Stimulated activated effector memory CD8-positive, alpha-beta T cell treated with anti-CD3 and anti-CD28 coated beads, Interleukin-12 subunit alpha, Interleukin-12 subunit beta, amount 100 ng/mL, for 72 hours (primary cell): ENCODE measurements at regions not wholly inside any gene's neighbourhood (a gene's known extent, or its start where the extent isn't known, plus 50 kb on each side); places are given as distances from the start of the nearest gene placed in this dataset.

ENCODE experiments used
- ATAC-seq: fragments of 150-1000 bp; cut with Tn5 transposase; 2 replicates; pipeline ENCODE4 v1.10.0; 2021
- DNase-seq, 2 donors: peaks; one replicate each; pipeline ENCODE4 v3.0.0; 2021 to 2022; ENCODE audit warnings: low spot score in 2 of 2
- H3K27ac Mint-ChIP-seq: one replicate; pipeline ENCODE4 v1.8.0; 2022; ENCODE audit warnings: mild to moderate bottlenecking, mixed read lengths
- H3K36me3 Mint-ChIP-seq: one replicate; pipeline ENCODE4 v1.8.0; 2022; ENCODE audit warnings: mild to moderate bottlenecking, mixed read lengths
- H3K4me1 Mint-ChIP-seq: one replicate; pipeline ENCODE4 v1.8.0; 2022; ENCODE audit warnings: mixed read lengths
- H3K4me3 Mint-ChIP-seq: one replicate; pipeline ENCODE4 v1.8.0; 2022; ENCODE audit warnings: mild to moderate bottlenecking, mixed read lengths
- H3K9me3 Mint-ChIP-seq: one replicate; pipeline ENCODE4 v1.8.0; 2022; ENCODE audit warnings: mixed read lengths

DNA sequence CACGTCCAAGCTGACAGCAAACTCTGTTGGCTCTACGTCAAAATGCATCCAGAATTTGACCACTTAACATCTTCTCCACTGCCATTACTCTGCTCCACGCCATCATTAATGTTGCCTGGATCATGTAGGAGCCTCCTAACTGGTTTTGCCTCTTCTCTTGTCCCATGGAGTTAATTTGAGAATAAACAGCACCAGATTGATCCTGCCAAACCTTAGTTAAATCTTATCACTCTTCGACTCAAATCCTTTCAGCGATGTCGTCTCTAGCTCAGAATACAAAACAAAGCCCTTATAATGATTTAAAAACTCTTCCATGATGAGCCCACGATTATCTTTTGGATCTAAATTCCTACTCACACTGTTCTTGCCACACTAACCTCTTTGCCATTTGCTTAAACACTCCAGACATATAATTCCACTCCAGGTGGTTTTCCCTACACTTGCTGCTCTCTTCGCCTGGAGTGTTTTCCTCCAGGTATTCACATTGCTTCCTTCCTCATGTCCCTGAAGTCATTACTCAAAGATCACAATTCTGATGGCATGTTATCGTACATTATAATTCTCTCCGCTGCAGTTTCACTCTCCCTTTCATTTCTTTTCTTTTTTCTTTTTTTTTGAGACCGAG lies 90.7 kb upstream of the KCNK2 start:
- Mint-ChIP-seq H3K9me3 (peaks cover 28% of the 10 kb centered on the region), H3K36me3 (no peaks in the 10 kb centered on the region), H3K4me3 (no peak overlapping the region), H3K4me1 (no peaks in the 10 kb centered on the region), H3K27ac (no peak overlapping the region)
- ATAC-seq (no peak), DNase-seq (no peak)

DNA sequence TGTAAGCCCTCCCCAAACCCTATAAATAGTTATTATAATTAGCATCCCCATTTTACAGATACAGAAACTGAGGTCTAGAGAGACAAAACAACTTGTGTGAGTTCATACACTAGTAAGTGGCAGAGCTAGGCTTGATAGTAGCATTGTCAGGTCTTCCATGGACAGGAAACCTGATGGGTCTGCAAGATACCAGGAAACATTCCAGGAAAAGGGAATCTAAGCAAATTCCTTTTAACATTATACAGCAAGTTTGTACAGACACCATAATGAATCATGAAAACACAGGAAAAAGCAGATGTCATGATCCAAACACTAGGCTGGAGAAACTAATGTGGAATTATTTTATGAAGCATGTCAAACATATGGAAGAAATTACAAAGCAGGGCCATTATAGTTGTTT lies 89.1 kb upstream of the KCNK2 start:
- no peaks in the 10 kb centered on the region for H3K36me3 Mint-ChIP-seq
- H3K4me3 Mint-ChIP-seq, result no peak overlapping the region
- H3K4me1 Mint-ChIP-seq, result no peaks in the 10 kb centered on the region
- H3K27ac Mint-ChIP-seq, result no peak overlapping the region
- DNase-seq (no peak), ATAC-seq (no peak)
- peaks cover 24% of the 10 kb centered on the region for H3K9me3 Mint-ChIP-seq

DNA sequence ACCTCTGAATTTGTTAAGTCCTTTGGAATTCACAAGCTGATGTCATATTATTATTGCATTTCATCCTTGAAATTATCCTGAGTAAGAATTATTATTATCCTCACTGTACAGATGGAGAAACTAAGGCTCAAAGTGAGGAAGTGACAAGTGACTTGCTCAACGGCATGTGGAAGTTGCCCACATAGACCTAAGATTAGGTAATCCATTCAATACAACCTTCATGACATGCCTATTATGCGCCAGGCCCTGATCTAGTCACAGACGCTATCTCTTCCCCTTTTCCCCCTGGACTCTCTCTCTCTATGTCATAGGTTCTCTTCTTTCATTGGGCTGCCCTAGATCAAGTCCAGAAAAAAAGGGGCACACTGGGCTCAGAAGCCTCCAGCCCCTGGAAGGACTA lies 84.9 kb upstream of the KCNK2 start:
- no peaks in the 10 kb centered on the region for H3K36me3 Mint-ChIP-seq
- peaks cover 11% of the 10 kb centered on the region for H3K9me3 Mint-ChIP-seq
- ATAC-seq (no peak), DNase-seq (no peak)
- H3K4me3 Mint-ChIP-seq, result no peak overlapping the region
- H3K27ac Mint-ChIP-seq, result no peak overlapping the region
- H3K4me1 Mint-ChIP-seq, result no peaks in the 10 kb centered on the region

DNA sequence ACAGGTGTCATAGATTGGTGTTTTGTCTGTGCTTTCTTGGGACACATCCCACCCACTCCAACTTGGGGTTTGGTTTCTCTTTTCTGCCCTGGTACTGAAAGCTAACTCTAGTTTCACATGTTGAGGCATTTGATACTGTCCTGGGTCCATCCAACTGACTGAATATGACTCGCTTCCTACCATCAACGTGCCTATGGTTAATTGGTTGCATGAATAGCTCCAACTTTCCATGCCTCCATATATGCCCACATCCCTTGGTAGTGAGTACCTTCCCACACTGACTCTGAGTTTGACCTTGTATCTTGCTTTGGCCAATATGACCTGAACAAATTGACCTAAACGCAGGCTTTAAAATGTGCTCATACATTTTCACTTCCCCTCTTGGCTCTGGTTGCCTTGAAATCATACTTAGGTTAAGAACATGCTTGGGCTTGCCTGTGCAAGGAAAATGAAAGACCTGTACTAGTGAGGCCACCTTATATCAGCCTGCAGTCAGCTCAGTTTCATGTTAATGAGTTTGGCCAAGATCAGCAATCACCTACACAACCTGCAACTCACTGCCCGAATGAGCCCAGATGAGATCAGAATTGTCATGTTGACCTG lies 81.0 kb upstream of the KCNK2 start:
- Mint-ChIP-seq H3K36me3 (no peaks in the 10 kb centered on the region), H3K4me1 (no peaks in the 10 kb centered on the region), H3K27ac (no peak overlapping the region), H3K9me3 (peaks cover 12% of the 10 kb centered on the region), H3K4me3 (no peak overlapping the region)
- no peak for DNase-seq
- no peak for ATAC-seq

DNA sequence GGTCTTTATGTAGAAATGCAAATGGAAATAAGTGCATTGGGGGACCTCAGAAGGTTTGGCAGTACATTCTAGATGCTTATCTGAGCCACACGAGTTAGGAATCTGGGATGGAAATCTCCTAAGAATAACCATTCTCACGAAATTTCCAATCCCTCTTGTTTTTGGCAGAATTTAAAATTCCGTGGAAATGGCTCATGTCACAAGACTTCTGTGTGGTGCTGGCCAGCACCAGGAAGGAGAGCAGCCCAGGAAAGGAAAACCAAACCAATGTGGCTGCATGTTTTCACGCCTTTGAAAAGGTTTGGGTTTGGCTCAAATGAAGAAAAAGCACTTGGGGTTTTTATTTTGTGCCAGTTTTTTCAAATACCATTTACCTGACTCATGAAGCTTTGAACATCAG lies 80.1 kb upstream of the KCNK2 start:
- DNase-seq (no peak), ATAC-seq (no peak)

DNA sequence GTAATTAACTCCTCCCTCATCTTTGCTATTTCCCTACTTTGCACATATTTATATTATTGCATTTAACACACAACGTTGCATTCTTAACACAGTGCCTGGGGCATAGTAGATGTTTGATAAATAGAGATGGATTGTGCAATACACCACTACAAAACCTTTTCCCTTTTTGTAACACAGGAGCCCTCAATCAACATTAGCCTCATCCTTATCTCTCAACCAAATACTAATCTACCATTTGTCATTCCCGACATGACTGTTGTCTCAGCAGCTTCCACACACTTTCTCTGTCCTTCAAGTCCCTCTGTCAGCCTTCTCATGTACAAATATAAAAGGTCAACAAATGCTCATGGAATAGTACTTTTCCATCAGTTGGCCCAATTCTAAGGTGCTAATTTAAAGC lies 78.9 kb upstream of the KCNK2 start:
- no peaks in the 10 kb centered on the region for H3K36me3 Mint-ChIP-seq
- peaks cover 12% of the 10 kb centered on the region for H3K9me3 Mint-ChIP-seq
- no peak overlapping the region for H3K4me3 Mint-ChIP-seq
- no peak overlapping the region for H3K27ac Mint-ChIP-seq
- no peaks in the 10 kb centered on the region for H3K4me1 Mint-ChIP-seq
- DNase-seq (no peak), ATAC-seq (no peak)

More for the DNA sequence above, 80.1 kb upstream of the KCNK2 start:
- H3K4me3 Mint-ChIP-seq, result no peak overlapping the region
- peaks cover 12% of the 10 kb centered on the region for H3K9me3 Mint-ChIP-seq
- H3K4me1 Mint-ChIP-seq, result no peaks in the 10 kb centered on the region
- H3K27ac Mint-ChIP-seq, result no peak overlapping the region
- no peaks in the 10 kb centered on the region for H3K36me3 Mint-ChIP-seq

DNA sequence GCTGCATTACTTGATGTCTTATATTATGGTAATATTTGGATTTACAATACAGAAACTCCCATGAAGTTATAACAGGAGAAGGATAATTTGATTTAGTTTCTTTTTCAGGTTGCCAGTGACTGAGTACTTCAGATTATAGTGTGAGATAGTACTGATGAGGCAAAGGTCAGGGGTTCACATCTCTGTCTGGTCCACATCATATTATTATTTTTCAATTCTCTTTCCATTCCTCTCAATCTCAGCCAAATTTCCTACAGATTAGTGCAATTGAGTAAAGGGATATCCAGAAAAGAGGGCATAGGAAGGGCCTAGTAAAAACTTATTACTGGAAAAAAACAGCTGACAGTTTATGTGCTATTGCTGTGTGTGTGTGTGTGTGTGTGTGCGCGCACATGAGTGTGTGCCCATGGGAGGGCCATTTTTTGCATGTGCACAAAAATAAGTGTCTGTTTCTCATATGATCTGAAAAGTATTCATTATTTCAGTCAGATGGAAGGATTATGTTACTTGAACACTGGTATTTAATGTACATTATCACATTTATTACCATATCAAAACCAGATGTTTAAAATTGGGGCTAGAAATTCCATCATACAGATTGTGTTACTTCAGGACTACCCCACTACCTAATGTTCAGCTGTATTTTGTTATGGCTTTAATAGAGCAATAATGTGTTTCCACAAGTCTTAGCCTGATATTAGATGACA lies 78.3 kb upstream of the KCNK2 start:
- Mint-ChIP-seq H3K36me3 (no peaks in the 10 kb centered on the region), H3K4me1 (no peaks in the 10 kb centered on the region), H3K27ac (no peak overlapping the region), H3K4me3 (no peak overlapping the region), H3K9me3 (peaks cover 12% of the 10 kb centered on the region)
- ATAC-seq, result no peak
- DNase-seq, result no peak

DNA sequence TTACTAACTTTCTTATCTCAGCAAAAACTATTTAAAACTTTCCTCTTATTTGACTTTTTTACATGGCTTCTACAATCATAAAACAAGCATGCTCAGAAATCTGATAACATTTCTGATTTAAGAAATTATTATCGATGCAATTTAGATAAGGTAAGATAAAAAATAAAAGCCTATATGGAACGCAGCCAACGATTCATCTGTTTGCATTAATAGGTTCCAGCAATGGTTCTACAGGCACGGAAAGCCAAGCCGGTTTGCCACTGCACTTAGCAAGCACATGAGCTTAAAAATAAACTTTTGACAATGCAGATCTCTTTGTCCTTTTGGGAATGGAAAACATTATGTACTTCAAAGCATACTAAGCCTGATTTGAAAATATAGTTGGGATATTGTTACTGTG lies 77.5 kb upstream of the KCNK2 start:
- Mint-ChIP-seq H3K4me3 (no peak overlapping the region), H3K36me3 (no peaks in the 10 kb centered on the region), H3K27ac (no peak overlapping the region), H3K9me3 (peaks cover 12% of the 10 kb centered on the region), H3K4me1 (no peaks in the 10 kb centered on the region)
- no peak for ATAC-seq
- DNase-seq, result no peak

DNA sequence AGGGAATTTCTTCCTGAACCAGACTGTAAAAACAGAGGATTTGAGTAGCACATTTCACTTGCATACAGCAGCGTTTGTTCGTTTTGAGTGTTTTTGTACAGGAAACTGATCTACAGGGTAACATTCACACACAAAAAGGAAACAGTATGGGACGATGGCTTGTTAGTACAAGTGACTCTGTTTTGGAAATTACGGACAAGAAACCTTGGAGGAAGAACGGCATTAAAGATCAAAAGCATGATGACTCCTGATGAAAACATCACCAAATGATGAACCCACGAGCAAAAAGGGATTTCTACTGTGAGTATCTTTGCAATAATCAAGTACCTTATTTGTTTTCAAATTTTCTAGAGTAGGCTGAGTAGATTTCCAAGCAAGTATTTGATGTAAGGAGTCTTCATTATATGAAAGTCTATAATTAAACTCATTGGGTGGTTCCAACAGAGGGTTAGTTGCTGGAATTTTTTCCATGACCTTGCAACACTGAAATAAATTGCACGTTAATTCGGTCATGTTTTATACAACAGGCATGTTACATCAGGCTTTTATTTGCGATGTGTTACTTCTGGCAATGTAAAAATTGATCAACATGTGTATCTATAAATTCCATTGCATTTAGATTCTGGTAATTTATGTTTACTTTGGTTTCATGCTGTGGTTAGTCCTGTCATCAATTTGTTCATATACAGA lies 76.7 kb upstream of the KCNK2 start:
- Mint-ChIP-seq H3K27ac (no peak overlapping the region), H3K36me3 (no peaks in the 10 kb centered on the region), H3K4me3 (no peak overlapping the region), H3K9me3 (peaks cover 8% of the 10 kb centered on the region), H3K4me1 (no peaks in the 10 kb centered on the region)
- ATAC-seq (no peak), DNase-seq (no peak)

DNA sequence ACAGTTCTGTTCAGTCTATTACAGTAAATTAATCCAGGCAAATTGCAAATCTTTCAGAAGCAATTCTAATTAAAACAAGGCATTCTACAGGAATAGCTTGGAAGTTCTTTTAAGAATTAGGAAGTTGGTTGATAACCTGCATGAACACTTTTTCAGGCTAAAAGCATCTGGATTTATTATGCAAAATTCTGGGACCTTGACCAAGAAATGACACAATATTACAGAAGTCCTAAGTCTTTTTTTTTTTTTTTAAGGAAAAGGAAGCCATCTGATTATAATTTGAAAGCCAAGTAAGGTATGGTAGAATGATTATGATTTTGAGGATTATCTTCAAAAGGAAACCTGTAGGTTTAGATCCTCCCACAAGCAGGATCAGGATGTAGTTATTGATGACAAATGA lies 74.7 kb upstream of the KCNK2 start:
- ATAC-seq (no peak), DNase-seq (no peak)
- Mint-ChIP-seq H3K4me3 (no peak overlapping the region), H3K9me3 (peaks cover 8% of the 10 kb centered on the region), H3K4me1 (no peaks in the 10 kb centered on the region), H3K27ac (no peak overlapping the region), H3K36me3 (no peaks in the 10 kb centered on the region)

DNA sequence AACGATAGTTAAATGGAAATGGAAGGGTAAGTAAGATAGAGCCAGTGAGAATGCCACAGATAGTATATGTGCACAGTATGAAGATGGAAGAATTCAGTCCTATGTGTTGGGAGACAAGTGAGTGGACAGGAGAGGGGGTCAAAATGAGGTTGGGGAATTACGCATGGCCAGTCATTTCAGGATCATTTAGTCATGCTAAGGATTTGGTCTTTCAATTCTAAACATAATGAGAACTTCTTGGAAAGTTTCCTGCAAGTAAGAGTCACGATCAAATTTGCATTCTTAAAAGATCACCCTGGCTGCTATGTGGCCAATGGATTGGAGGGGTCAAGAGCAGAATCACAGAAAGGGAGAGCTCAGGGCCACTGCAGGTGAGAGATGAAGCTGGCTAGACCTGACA lies 64.0 kb upstream of the KCNK2 start:
- H3K4me1 Mint-ChIP-seq, result no peaks in the 10 kb centered on the region
- peaks cover 19% of the 10 kb centered on the region for H3K9me3 Mint-ChIP-seq

DNA sequence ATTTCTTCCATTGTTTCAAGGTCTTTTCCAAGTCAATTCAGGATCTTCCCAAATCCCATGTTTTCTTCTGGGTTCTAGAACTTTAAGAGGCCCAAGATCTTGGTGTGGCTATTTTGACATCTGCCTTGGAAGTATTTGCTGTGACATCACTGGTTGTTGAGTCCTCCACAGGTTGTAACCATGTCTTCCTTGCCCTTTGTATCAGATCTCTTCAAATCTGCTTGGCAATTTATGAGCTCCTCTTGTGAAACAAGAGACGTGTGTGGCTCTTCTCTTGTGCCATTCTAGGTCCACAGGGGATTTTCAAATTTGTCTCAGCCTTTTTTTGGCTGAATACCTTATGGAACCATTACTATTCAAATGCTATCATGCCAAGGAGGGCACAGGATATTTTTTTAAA lies 60.3 kb upstream of the KCNK2 start:
- Mint-ChIP-seq H3K27ac (no peak overlapping the region), H3K36me3 (no peaks in the 10 kb centered on the region), H3K9me3 (peaks cover 8% of the 10 kb centered on the region), H3K4me1 (no peaks in the 10 kb centered on the region), H3K4me3 (no peak overlapping the region)
- ATAC-seq (no peak), DNase-seq (no peak)

More for the DNA sequence above, 64.0 kb upstream of the KCNK2 start:
- Mint-ChIP-seq H3K36me3 (no peaks in the 10 kb centered on the region), H3K4me3 (no peak overlapping the region), H3K27ac (no peak overlapping the region)
- no peak for DNase-seq
- no peak for ATAC-seq

DNA sequence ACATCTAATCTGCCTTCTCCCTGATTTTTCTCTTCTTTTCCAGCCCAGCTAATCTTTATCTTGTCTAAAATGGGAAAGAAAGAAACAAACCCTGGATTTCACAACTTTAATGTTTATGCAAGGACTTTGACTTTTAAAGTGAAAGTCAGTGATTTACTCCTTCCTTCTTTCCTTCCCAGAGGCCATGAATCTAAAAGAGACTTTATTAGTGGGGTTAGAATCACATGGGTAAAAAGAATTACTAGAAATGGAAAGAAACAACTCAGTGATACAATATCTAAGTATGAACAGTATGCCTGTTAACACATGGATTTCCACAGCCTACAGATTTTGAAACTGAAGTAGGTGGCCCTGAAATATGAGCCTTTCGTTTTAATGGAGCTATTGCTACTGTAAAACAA lies 59.8 kb upstream of the KCNK2 start:
- Mint-ChIP-seq H3K4me1 (no peaks in the 10 kb centered on the region), H3K4me3 (no peak overlapping the region), H3K9me3 (peaks cover 8% of the 10 kb centered on the region), H3K36me3 (no peaks in the 10 kb centered on the region), H3K27ac (no peak overlapping the region)
- no peak for DNase-seq
- no peak for ATAC-seq

DNA sequence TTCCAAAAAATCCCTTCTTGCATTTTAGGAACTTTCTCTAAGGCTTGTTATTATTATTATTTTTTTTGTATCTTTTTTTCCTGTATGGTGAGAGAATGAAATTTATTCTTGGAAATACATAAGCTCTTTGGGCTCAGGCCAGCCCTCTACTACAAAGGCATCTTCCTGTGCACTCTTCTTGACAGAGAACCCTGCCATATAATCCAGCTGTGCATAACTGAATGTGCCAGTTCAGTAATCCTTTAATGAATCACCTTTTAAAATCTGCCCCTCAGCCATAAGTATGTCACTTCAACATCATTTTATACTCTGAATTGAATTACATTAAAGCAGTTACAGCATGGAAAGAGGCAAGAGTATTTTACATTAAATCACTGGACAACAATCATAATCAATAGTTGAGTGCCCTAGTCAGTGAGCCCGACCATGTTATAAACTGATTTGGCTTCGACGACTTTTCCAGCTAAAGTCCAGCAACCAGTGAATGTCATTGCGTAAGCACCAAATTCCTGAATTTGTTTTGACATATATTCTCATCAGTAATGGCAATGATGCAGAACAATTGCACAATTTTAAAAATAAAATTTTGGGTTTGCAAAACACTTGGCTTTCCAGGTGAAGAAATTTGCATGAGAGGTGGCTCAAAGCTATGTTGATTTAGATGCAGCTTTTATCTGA lies 59.2 kb upstream of the KCNK2 start:
- Mint-ChIP-seq H3K4me3 (no peak overlapping the region), H3K9me3 (peaks cover 8% of the 10 kb centered on the region), H3K4me1 (no peaks in the 10 kb centered on the region), H3K36me3 (no peaks in the 10 kb centered on the region), H3K27ac (no peak overlapping the region)
- DNase-seq (no peak), ATAC-seq (no peak)

DNA sequence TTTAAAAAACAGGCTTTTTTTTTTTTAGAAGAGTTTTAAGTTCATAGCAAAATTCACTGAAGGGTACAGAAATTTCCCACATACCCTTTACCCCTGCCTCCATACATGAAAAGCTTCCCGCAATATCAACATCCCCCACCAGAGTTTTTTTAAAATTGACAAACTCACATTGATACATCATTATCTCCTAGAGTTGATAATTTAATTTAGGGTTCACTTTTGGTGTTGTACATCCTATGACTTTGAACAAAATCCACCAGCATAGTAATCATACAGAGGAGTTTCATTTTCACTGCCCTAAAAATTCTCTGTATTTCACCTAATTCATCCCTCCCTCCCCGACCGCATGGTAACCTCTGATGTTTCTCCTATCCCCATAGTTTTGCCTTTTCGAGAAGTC lies 53.6 kb upstream of the KCNK2 start:
- no peak overlapping the region for H3K27ac Mint-ChIP-seq
- H3K9me3 Mint-ChIP-seq, result peaks cover 13% of the 10 kb centered on the region
- H3K4me3 Mint-ChIP-seq, result no peak overlapping the region
- DNase-seq (no peak), ATAC-seq (no peak)
- no peaks in the 10 kb centered on the region for H3K4me1 Mint-ChIP-seq
- H3K36me3 Mint-ChIP-seq, result no peaks in the 10 kb centered on the region
